Neural crest cell (in vitro differentiated cells): ENCODE measurements at regions not wholly inside any gene's neighbourhood (a gene's known extent, or its start where the extent isn't known, plus 50 kb on each side); places are given as distances from the start of the nearest gene placed in this dataset.

Source experiments
- DNase-seq: peaks from one replicate; pipeline ENCODE4 v3.0.0; 2021; ENCODE audit warnings: low read depth, mixed read lengths, low spot score
- H3K27ac Mint-ChIP-seq: one replicate; pipeline ENCODE4 v1.8.0; 2021; ENCODE audit warnings: mild to moderate bottlenecking, mixed read lengths; ENCODE audit not compliant: unreplicated experiment
- H3K27me3 Mint-ChIP-seq: 2 replicates; pipeline ENCODE4 v1.8.0; 2021; ENCODE audit warnings: low read depth, mild to moderate bottlenecking, mixed read lengths
- H3K36me3 Mint-ChIP-seq: 2 replicates; pipeline ENCODE4 v1.8.0; 2021; ENCODE audit warnings: low read depth, mild to moderate bottlenecking, mixed read lengths
- H3K4me1 Mint-ChIP-seq: 2 replicates; pipeline ENCODE4 v1.8.0; 2021; ENCODE audit warnings: mixed read lengths
- H3K4me3 Mint-ChIP-seq: one replicate; pipeline ENCODE4 v1.8.0; 2021; ENCODE audit warnings: mild to moderate bottlenecking, mixed read lengths
- H3K9me3 Mint-ChIP-seq: 2 replicates; pipeline ENCODE4 v1.8.0; 2021; ENCODE audit warnings: mixed read lengths
- CTCF ChIP-seq: fragments of 200-600 bp; sonication (generic); conservative IDR thresholded peaks from 2 replicates; pipeline ENCODE4 v1.5.0; 2021; ENCODE audit warnings: antibody characterized with exemption, mild to moderate bottlenecking

- TF ChIP-seq CTCF, result no peak
- Mint-ChIP-seq H3K4me3 (no peak overlapping the region), H3K27me3 (no peaks in the 10 kb centered on the region), H3K4me1 (peaks cover 7% of the 10 kb centered on the region), H3K36me3 (no peaks in the 10 kb centered on the region), H3K9me3 (no peaks in the 10 kb centered on the region), H3K27ac (no peak overlapping the region)
- DNase-seq, result no peak
Measured at GRCh38 chr10:44068716-44069482, 316.0 kb downstream of the CXCL12 start.

- H3K36me3 Mint-ChIP-seq, result no peaks in the 10 kb centered on the region
- TF ChIP-seq CTCF, result no peak
- H3K4me3 Mint-ChIP-seq, result no peak overlapping the region
- H3K27ac Mint-ChIP-seq, result no peak overlapping the region
- H3K9me3 Mint-ChIP-seq, result no peaks in the 10 kb centered on the region
- DNase-seq, result no peak
- H3K27me3 Mint-ChIP-seq, result no peaks in the 10 kb centered on the region
- peaks cover 7% of the 10 kb centered on the region for H3K4me1 Mint-ChIP-seq
Measured at GRCh38 chr10:44067432-44067831, 317.5 kb downstream of the CXCL12 start.

GRCh38 chr10:44066527-44067255 lies 318.2 kb downstream of the CXCL12 start:
- no peaks in the 10 kb centered on the region for H3K36me3 Mint-ChIP-seq
- H3K9me3 Mint-ChIP-seq, result no peaks in the 10 kb centered on the region
- DNase-seq, result no peak
- H3K4me3 Mint-ChIP-seq, result no peak overlapping the region
- H3K27ac Mint-ChIP-seq, result no peak overlapping the region
- H3K27me3 Mint-ChIP-seq, result no peaks in the 10 kb centered on the region
- TF ChIP-seq CTCF, result no peak
- peaks cover 7% of the 10 kb centered on the region for H3K4me1 Mint-ChIP-seq

- H3K36me3 Mint-ChIP-seq, result no peaks in the 10 kb centered on the region
Measured at GRCh38 chr10:44065788-44066526, 318.9 kb downstream of the CXCL12 start.

More at GRCh38 chr10:44065788-44066526, 318.9 kb downstream of the CXCL12 start:
- H3K4me1 Mint-ChIP-seq, result peaks cover 7% of the 10 kb centered on the region
- H3K27me3 Mint-ChIP-seq, result no peaks in the 10 kb centered on the region
- TF ChIP-seq CTCF, result no peak
- H3K9me3 Mint-ChIP-seq, result no peaks in the 10 kb centered on the region
- DNase-seq, result no peak
- no peak overlapping the region for H3K4me3 Mint-ChIP-seq
- no peak overlapping the region for H3K27ac Mint-ChIP-seq
